HG03039 (cell line): ENCODE measurements at regions not wholly inside any gene's neighbourhood (a gene's known extent, or its start where the extent isn't known, plus 50 kb on each side); places are given as distances from the start of the nearest gene placed in this dataset.

Experiments used
- ATAC-seq: cut with Tn5 transposase; IDR thresholded peaks from one replicate; pipeline ENCODE4 v1.9.1; 2021; ENCODE audit warnings: mild to moderate bottlenecking, moderate library complexity; ENCODE audit not compliant: unreplicated experiment

GRCh38 chr3:80113331-80113730 is 345.5 kb upstream of the ROBO1 start:
- ATAC-seq: no peak

GRCh38 chr3:80099559-80100066 is 331.8 kb upstream of the ROBO1 start:
- ATAC-seq: no peak

DNA sequence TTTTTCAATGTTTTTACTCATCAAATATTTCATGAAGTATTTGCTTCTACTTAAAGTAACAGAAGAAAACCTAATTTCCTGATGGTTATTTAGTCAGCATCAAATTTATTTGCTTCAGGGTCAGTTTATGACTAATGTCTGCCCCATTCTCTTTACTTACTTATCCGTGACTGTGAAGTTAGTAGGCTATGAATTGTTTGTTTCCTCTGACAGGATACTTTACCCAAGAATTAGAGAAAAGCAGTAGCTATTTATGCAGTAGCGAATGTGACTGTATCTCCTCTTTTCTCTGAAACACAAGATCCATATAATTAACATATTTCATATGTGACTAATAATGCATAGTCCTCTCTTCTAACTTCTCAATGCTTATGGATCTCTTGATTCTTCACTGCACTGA is 329.9 kb upstream of the ROBO1 start:
- no peak for ATAC-seq

DNA sequence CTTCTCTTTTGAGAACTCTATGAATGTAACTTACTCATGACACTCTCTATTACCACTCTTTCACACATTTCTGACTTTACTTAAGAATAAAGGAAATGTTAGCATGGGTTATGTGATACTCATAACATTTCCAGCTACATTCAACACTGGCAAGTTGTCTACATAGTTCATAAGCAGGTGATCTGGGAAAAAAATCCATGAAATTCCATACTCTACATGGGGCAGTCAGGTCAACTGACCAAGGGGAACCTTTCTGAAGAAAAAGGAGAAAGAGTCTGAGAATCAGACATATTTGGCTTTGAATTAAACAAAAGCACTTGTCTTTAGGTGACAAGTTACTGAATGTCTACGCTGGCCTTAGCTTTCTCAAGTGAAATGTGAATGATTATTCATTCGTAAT is 329.1 kb upstream of the ROBO1 start:
- ATAC-seq: no peak

DNA sequence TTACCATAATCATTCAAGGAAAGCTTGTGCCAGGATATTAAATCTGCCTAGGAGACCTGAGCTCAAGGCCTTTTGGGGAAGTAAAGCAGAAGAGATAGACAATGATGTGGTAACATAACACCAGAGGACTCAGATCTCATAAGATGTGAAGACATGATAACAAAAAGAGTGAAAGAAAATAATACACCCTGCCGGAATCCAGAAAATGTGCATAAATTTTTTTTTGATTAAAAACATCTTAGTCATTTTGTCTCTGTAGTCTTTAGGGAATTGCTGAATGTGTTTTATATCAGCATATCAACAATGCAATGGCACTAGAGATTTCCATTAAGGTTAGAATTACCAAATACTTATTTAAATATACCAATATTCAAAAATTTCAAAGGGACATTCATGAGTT is 326.8 kb upstream of the ROBO1 start:
- ATAC-seq: no peak

DNA sequence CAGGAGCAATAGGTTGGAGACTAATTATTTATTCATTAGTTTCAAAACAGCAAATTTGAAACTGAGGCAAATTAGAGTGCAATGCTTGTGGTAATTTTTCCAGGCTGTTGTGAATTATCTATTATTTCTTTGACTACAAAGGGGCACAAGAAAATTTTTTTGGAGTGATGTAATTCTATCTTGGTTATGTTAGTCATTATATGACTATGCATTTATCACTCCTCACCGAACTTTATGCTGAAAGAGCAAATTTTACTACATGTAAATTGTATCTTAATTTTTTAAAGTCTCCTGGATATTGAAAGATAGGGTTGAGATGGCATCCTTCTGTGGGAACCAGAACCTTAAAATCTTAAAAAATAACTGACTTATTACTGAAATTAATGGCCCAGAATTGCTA is 320.0 kb upstream of the ROBO1 start:
- no peak for ATAC-seq

DNA sequence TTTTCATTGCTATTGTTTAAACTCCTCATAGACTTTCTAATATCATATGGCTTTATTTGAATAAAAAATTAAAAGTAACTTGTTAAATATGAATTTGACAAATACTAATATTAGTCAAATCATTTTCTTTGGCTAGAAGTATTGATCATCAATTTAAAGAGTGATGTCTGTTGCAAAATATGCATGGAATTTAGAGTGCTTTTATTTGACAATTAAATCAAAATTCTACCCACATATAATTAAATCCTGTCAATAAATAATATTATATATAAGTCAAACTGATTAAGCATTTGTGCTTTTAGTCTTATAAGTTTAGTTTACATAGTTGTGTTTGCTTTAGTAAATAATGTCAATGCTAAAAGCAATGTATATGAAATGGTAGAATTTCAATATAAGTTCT is 318.6 kb upstream of the ROBO1 start:
- no peak for ATAC-seq

- no peak for ATAC-seq
These were observed 312.1 kb upstream of the ROBO1 start for GRCh38 chr3:80079886-80080285.

DNA sequence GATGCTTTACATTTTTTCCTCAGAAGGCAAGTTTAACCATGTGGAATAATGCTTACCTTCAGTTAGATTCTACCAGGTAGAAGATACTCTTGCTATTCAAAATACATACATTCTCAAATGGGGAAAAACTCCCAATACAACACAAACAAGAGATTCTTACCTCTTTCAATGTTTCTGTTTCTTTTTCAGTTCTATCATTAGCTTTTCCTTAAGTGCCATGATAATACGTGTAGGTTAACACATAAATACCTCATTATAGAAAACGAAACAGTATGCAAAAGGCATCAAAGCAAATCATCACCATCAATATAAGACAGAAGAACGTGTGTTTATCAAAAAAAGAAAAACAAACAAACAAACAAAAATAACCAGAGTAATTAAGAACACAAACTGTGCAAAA is 300.7 kb upstream of the ROBO1 start:
- ATAC-seq: no peak

- no peak for ATAC-seq
These were observed 295.7 kb upstream of the ROBO1 start for GRCh38 chr3:80063535-80063934.

- ATAC-seq: no peak
These were observed 292.9 kb upstream of the ROBO1 start for GRCh38 chr3:80060664-80061063.

DNA sequence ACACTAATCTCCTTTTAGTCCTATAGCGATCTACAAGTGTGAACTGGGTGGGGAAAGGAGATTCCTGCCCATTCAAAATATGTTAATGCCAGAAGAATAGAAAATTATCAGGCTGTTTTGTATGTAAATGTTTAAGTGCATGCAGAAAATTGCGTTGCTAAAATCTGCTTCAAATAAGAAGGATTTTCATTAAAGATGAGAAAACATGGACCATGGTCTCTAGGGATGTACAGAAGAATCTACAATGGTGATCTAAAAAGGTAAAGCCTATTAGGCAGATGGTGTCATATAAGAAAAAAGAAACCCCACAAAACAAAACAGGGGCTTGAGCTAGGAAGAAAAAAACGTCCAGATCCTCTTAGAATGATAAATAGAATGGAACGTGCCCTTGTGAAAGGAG is 287.5 kb upstream of the ROBO1 start:
- no peak for ATAC-seq

- no peak for ATAC-seq
These were observed 284.5 kb upstream of the ROBO1 start for GRCh38 chr3:80052271-80052670.

- no peak for ATAC-seq
These were observed 283.8 kb upstream of the ROBO1 start for GRCh38 chr3:80051602-80051962.

GRCh38 chr3:80050826-80051601 is 283.2 kb upstream of the ROBO1 start:
- ATAC-seq: no peak

GRCh38 chr3:80043226-80043625 is 275.4 kb upstream of the ROBO1 start:
- ATAC-seq: no peak

DNA sequence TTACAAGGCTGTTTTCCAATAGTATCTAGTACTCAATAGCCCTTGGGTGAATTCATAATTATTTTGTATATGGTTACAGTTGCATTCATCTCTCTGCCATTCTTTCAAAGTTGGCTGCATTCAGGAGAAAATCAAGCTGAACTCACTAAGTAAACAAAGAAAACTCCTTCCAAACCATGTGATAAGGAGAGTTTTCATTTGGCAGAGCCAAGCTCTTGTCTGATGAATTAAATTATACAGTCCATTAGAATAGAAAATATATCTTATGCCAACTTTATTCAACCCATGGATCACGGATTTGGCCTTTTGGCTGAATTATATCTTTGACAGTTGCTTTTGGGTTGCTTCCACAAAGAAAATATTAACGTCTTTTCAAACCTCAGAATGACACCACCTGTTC is 272.3 kb upstream of the ROBO1 start:
- ATAC-seq: no peak

- ATAC-seq: no peak
These were observed 268.4 kb upstream of the ROBO1 start for GRCh38 chr3:80036176-80036575.

- ATAC-seq: no peak
These were observed 267.2 kb upstream of the ROBO1 start for GRCh38 chr3:80035021-80035420.

- no peak for ATAC-seq
These were observed 255.2 kb upstream of the ROBO1 start for GRCh38 chr3:80023010-80023409.

GRCh38 chr3:80018375-80018774 is 250.6 kb upstream of the ROBO1 start:
- ATAC-seq: no peak

- ATAC-seq: no peak
These were observed 249.6 kb upstream of the ROBO1 start for GRCh38 chr3:80017369-80017768.

DNA sequence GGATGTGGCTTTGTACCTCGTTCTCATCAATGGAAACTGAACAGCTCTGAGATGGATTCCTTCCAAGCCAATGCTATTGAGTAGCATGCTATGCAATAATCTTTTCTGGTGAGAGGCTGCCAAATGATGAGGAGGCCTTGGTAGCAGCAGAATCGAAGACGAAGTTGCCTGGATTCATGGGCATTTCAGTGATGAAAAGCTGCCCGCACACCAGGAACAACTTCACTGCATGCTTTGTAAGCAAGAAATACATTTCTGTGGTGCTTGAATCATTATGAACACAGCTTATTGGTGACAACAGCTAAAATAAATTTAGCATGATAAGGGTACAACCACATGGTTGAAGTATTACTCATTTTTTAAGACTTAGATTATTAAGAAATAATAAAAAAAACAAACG is 246.8 kb upstream of the ROBO1 start:
- no peak for ATAC-seq
